A204.1 (cell line): ENCODE measurements at regions not wholly inside any gene's neighbourhood (a gene's known extent, or its start where the extent isn't known, plus 50 kb on each side); places are given as distances from the start of the nearest gene placed in this dataset.
"Not testable (repeated sequence)": the region's sequence is repeated elsewhere in the genome, so short reads cannot be mapped to it uniquely, and the experiment has no call there.

Experiments
- FAIRE-seq: peaks from 2 replicates; lab custom pipeline; 2012; peaks lifted over from hg19 to GRCh38; lab: Jason Lieb, UNC

- FAIRE-seq, result no peak
Observed at GRCh38 chr1:29931477-29932175, 695.3 kb downstream of the PTPRU start.

- no peak for FAIRE-seq
Observed at GRCh38 chr1:29925058-29925457, 688.7 kb downstream of the PTPRU start.

- no peak for FAIRE-seq
Observed at GRCh38 chr1:29924017-29924431, 687.7 kb downstream of the PTPRU start.

- no peak for FAIRE-seq
Observed at GRCh38 chr1:29921741-29922140, 685.4 kb downstream of the PTPRU start.

- no peak for FAIRE-seq
Observed at GRCh38 chr1:29920784-29921183, 684.5 kb downstream of the PTPRU start.

DNA sequence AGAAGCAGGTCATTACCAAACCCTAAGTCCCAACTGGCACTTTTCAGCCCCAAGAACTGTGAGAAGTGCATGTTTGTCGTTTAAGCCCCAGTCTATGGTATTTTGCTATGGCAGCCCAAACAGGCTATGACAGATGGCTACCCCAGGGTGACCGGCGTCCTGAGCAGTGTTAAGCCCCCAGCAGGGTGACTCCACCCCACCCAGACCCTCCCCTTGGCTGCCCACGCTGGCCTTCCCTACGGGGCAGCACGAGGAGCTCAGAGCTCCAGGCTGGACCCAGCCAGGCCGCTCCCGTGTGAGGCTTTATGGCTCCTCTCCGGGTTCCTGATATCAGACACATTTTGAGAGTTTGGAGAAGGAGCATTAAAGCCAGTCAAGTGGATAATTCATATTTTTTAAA is 684.0 kb downstream of the PTPRU start:
- no peak for FAIRE-seq

DNA sequence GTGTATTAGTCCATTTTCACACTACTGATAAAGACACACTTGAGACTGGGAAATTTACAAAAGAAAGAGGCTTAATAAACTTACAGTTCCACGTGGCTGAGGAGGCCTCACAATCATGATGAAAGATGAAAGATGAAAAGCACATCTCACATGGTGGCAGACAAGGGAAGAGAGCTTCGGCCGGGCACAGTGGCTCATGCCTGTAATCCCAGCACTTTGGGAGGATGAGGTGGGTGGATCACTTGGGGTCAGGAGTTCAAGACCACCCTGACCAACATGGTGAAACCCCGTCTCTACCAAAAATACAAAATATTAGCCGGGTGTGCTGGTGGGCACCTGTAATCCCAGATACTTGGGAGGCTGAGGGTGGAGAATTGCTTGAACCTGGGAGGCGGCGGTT is 682.7 kb downstream of the PTPRU start:
- not testable (repeated sequence) for FAIRE-seq

DNA sequence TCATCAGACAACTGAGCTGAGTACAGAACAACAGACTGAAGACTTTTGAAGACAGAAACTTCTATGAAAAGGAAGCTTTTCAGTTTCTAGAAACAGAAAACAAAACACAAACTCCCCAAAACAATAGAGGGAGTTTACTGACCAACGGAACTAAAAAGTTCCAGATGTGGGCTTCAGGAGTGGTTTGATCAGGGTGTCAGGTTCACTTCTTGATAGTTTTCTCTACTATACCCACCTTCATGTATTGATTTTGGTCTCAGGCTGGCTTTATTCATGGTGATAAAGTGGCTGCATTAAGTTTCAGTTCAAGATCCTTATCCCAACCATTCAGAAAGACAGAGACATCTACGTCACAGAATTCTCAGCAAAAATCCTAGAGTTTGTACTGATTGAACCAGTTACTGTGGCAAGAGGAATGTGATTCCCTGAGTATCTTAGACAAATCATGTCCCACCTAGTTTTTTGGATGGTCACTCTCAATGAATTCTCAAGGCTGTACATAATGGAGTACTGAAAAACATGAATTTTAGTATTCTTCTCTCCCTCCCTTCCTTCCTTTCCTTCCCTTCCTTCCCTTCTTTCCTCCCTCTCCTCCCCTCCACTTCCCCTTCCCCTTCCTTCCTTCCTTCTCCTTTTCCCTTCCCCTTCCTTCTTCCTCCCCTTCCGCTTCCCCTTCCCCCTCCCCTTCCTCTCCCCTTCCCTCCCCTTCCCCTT is 680.5 kb downstream of the PTPRU start:
- no peak for FAIRE-seq

DNA sequence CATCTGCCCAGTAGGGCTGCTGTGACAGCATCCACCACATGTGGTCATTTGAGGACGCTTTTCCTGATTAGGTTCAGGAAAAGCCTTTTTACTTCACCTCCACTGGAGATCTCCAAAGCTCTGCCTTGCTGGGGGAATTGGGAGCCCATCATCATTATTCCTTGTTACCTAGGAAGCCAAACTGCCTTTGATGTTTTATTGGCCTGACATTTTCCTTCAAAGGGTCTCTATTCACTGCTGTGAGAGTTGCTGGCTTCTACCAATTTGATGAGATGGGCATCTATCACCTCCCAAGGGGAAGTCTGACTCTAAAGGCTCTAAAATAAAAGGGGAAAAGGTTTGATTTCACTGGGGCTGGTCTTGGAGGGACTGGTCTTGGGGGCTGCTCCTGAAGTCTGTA is 678.6 kb downstream of the PTPRU start:
- no peak for FAIRE-seq

DNA sequence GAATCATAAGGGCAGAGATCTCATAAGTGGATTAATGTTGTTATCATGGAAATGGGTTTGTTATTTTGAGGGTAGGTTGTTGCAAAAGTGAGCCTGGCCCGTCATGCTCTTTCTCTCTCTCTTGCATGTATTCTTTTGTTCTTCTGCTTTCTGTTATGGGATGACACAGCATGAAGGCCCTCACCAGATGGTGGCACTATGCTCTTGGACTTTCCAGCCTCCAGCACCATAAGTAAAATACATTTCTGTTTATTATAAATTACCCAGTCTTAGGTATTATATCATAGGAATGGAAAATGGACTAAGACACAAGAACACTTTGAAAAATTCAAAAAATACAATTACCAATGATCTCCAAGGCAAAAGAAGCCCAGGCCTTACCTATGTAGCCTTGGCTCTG is 676.1 kb downstream of the PTPRU start:
- FAIRE-seq, result no peak

GRCh38 chr1:29909962-29910361 is 673.6 kb downstream of the PTPRU start:
- FAIRE-seq, result no peak

DNA sequence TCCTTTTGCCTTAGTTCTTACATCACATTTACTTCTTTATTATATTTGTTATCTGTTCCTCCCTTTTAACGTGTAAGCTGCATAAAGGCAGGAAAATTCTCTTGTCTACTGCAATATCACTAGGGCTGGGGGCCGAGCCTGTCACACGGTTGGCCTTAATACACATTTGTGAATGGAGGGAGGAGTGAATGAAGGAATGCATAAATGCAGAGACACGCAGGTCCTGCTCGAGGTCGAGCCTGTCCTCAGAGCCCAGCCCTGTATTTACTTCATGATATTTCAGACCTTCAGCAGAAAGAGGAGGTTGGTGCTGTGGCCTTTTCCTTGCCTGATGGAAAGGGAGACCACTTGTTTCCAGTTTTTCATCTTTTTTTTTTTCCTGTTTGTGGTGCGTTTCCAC is 671.3 kb downstream of the PTPRU start:
- no peak for FAIRE-seq

GRCh38 chr1:29906927-29907326 is 670.6 kb downstream of the PTPRU start:
- FAIRE-seq, result no peak

GRCh38 chr1:29903548-29904166 is 667.3 kb downstream of the PTPRU start:
- FAIRE-seq, result no peak

GRCh38 chr1:29901624-29902325 is 665.5 kb downstream of the PTPRU start:
- no peak for FAIRE-seq

DNA sequence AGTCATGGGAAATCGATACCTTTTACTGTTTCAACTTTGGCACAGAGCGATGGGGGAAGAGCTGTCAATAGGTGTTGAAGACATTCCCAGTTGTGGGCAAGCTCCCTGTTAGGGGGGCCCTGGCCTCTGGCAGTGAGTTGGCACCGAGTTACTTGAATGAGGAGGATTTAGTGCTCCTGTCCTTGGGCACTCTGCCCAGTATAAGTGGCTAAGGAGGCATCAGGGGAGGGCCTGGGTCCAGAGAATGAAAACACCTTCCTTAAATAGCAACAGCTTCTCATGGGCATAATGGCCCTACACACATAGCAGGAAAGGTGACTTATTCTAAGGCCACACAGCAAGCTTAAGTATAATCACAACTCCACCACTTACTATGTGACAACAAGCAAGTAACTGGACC is 664.4 kb downstream of the PTPRU start:
- FAIRE-seq, result no peak

GRCh38 chr1:29900104-29900679 is 663.9 kb downstream of the PTPRU start:
- no peak for FAIRE-seq

DNA sequence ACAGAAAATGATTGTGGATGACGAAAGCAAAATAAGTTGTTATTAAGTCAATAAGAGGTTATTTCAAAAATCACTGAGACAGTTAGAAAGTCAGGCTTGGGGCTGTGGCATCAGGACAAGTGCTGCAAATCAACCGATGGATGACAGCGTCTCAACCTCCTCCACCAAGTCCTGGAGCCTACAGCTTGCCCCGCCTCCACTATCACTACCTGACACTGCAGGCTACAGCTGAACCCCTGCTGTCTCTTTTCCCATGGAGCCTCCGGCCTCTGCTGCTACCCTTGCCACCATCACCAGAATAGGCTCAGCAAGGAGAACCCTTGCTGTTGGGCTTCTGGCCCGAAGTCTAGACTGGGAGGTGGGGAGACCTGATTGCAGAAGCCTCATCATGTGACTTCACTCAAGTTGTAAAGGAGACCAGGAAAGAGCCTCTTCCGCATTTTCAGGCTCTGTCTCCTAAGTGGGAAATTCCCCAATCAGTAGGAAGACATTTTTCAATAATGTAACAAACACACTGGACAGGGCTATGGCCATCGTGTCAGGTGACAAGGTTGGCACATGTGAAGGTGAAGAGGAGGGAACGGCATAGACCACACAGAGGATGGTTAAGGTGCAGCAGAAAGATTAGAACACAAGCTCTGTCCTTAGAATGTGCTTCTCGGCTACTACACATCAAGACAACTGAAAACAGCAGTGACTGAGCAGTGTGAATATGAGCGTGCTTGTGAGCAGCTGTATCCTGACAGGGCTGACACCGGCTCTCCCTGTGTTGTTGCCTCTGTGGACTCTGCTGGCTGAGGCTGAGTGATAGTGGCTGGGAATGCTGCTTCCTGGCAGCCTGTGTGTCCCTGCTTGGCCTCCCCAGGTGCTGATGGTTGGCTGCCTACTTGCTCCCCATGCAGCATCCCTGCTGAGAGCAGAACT is 660.7 kb downstream of the PTPRU start:
- no peak for FAIRE-seq

GRCh38 chr1:29896300-29896699 is 660.0 kb downstream of the PTPRU start:
- no peak for FAIRE-seq

DNA sequence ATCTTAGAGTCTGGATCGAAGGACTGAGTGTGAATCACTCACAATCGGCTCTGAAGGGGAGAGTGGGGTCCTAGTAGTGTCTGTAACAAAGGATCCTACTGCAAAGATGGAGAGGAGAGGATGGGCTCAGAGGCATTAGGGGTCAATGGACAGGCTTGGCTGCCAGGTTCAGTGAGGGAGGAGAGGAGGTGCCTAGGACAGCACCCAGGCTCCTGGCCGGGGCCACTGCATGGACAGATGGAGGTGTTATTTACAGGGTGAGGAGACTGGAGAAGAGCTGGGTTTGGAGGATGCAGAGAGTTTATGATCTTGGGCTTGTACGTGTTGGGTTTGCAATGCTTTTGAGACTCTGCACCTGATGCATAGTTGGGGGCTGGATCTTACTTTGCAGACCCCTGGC is 658.9 kb downstream of the PTPRU start:
- no peak for FAIRE-seq

DNA sequence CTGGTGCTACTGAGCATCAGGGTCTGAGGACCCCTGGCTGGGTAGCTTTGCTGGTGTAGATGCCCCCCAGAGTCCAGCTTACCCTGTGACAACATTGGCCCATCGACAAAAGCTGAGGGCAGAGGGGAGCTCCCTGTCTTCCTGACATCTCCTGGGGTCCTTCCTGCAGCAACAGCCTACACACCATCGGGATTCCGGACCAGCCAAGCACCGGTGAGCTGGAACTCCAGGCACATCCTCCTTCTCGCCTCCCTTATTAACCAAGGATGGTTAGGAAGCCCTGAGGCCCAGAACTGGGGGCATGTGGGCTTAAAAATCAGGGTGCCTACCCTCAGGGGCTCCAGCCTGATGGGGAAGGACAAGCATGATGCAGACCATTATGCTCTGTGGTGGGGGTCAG is 658.0 kb downstream of the PTPRU start:
- FAIRE-seq, result no peak

DNA sequence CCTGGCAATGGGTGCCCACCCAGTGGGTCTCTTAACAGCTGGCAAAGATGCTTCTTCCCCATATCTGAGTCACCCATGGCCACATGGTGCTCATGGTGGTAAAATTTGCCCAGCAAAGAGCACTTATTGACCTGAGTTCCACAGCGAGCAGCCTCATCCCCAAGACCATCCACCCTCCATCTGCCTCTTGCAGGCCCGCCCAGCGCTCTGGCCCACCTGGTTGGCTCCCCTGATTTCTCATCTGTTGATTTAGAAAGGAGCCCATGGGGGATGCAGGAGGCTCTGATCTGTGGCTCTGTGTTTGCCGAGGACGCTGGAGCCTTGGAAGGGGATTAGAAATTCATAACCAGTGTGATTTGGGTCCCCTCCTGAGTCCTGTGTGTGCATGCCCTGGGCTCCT is 657.5 kb downstream of the PTPRU start:
- FAIRE-seq, result no peak
